ENCODE measurements at regions not wholly inside any gene's neighbourhood (a gene's known extent, or its start where the extent isn't known, plus 50 kb on each side); places are given as distances from the start of the nearest gene placed in this dataset.

- TF ChIP-seq, protein P1, sequence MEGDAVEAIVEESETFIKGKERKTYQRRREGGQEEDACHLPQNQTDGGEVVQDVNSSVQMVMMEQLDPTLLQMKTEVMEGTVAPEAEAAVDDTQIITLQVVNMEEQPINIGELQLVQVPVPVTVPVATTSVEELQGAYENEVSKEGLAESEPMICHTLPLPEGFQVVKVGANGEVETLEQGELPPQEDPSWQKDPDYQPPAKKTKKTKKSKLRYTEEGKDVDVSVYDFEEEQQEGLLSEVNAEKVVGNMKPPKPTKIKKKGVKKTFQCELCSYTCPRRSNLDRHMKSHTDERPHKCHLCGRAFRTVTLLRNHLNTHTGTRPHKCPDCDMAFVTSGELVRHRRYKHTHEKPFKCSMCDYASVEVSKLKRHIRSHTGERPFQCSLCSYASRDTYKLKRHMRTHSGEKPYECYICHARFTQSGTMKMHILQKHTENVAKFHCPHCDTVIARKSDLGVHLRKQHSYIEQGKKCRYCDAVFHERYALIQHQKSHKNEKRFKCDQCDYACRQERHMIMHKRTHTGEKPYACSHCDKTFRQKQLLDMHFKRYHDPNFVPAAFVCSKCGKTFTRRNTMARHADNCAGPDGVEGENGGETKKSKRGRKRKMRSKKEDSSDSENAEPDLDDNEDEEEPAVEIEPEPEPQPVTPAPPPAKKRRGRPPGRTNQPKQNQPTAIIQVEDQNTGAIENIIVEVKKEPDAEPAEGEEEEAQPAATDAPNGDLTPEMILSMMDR (IDR thresholded peaks at IDR 0.05) = no peak
- TF ChIP-seq POLR2A (IDR thresholded peaks at IDR 0.05) (no peak), POLR2AphosphoS5 (IDR thresholded peaks at IDR 0.05; ENCODE audit: insufficient read depth in 1 of 2, low read depth in 1 of 2) (no peak)
These were observed 118.7 kb downstream of the FHIP1A start for GRCh38 chr4:151527699-151528098.
